ENCODE measurements at regions not wholly inside any gene's neighbourhood (a gene's known extent, or its start where the extent isn't known, plus 50 kb on each side); places are given as distances from the start of the nearest gene placed in this dataset.
"Not testable (repeated sequence)": the region's sequence is repeated elsewhere in the genome, so short reads cannot be mapped to it uniquely, and the experiment has no call there.

DNA sequence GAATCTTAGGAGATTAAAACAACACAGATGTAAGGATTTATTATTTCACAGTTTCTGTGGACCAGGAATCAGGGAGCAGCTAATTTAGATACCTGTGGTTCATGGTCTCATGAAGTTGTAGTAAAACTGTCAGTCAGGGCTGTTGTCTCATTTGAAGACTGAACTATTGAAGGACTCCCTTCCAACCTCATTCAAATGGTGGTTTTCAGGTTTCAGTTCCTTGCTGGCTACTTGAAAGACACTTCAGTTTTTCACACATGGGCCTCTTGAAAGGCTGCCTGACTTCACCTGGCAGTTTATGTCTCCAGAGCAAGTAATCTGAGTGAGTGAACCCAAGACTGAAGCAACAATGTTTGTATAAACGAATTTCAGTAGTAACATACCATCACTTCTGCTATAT, 915.9 kb downstream of the PLA2G4A start:
- no peak for DNase-seq

DNA sequence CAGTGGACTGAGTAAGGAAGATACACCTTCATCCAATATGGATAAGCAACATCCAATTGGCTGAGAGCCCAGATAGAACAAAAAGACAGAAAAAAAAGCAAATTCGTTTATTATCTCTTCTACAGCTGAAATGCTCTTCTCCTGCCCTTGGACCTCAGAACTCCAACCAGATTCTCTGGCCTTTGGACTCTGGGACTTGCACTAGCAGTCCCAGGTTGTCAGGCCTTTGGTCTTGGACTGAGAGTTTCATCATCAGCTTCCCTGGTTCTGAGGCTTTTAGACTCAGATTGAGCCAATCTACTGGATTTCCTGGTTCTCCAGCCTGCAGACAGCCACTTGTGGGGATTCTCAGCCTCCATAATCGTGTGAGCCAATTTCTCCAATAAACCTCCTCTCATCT, 926.8 kb downstream of the PLA2G4A start:
- DNase-seq: no peak

DNA sequence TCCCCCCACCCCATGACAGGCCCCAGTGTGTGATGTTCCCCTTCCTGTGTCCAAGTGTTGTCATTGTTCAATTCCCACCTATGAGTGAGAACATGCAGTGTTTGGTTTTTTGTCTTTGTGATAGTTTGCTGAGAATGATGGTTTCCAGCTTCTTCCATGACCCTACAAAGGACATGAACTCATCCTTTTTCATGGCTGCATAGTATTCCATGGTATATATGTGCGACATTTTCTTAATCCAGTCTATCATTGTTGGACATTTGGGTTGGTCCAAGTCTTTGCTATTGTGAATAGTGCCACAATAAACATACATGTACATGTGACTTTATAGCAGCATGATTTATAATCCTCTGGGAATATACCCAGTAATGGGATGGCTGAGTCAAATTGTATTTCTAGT, 927.9 kb downstream of the PLA2G4A start:
- not testable (repeated sequence) for DNase-seq

DNA sequence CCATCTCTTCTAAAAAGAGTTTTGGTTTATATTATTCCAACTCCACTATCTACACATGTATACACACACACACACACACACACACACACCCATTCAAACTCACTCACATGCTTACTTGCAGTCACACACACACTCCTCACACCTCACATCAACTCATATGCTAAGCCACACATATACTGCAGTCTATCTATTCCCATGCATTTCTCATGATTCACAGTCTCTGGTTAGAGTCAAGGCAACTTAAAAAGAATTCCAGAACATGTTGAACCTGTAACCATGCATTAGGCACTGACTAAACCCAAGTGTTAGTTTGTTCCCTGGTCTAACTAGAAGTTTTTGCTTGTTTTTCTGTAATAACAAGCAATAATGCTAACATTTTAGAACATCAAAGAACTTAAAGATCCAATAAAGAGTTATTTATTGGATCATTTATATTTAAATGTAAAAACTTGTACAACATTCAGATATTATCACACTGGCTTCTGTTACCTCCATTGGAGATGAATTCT, 931.1 kb downstream of the PLA2G4A start:
- no peak for DNase-seq

DNA sequence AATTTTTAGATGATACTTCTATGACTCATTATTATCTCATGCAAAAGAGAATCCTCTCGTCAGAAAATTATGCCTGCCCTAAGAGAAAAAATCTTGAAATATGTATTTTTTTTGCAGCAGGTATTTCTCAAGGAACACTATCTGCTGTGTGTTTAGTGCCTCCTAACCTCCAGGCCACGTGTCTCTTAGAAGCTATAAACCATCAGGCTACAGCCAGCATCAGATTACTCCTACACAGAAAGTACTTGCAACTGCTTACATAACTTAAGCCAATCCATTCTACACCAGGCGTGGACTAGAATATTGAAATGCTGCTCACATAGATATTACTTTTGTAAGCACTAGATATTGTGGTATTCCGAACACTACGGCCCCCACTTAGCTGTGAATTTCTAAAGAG, 933.4 kb downstream of the PLA2G4A start:
- no peak for DNase-seq

DNA sequence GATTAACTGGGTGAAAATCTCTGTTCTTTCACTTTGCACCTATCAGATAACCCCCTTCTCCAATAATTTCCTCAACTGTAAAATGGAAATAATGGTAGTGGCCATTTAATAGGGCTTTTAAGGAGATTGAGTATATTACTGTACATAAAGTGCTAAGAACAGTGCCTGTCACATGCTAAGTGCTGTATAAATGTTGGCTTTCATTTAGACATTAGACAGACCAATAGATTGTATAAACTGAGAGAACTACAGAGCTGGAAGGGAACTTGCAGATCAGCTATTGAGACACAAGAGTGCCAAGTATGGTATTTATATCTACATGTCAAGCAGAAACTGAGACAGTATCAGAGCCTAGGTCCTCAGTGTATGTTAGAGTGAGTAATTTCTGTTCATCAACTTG, 934.7 kb downstream of the PLA2G4A start:
- DNase-seq: no peak

DNA sequence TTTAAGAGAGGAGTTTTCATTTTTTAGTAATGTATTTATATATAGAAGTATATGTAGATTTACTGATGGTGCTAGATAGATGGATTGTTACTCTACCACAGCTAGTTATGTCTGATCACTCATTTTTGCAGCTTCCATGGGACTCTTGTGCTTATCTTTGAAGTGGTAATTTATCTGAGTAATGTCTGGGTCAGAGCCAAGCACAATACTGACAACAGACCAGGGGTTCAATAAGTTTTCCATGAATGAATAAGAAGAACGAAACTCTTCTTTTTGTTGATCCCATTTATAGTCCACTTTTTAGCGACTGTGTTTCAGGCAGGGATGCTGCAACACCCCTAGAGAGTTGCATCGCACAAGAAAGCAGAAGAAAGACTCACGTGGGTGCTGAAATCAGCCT, 935.2 kb downstream of the PLA2G4A start:
- DNase-seq: no peak

DNA sequence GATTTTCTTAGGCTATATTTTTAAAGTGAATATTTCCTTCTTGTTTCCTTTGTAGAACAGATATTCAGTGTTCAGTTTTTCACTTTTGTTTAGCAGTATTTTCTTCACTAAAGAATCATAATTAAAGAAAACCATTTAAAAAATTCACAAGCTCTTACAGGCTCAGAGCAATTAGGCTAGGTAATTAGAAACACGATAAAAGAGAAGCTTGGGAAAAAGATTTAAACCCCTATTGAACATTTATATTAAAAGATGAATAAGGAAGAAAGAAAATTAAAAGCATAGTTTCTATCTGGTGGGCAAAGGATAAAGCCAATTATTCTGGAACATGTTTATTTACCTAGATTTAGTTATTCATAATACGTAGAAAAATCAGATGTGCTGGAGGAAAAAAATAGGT, 942.6 kb downstream of the PLA2G4A start:
- DNase-seq: no peak

DNA sequence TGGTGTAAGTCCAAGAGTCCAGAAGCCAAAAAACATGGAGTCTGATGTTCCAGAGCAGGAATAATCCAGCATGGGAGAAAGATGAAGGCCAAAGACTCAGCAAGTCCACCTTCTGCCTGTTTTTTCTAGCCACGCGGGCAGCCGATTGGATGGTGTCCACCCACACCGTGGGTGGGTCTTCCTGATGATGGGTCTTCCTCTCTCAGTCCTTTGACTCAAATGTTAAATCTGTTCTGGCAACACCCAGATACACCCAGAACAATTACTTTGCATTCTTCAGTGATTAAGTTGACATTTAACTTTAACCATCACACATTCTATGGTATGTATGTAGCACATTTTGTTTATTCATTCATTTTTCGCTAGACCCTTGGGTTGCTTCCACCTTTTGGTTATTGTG, 944.4 kb downstream of the PLA2G4A start:
- DNase-seq: no peak

DNA sequence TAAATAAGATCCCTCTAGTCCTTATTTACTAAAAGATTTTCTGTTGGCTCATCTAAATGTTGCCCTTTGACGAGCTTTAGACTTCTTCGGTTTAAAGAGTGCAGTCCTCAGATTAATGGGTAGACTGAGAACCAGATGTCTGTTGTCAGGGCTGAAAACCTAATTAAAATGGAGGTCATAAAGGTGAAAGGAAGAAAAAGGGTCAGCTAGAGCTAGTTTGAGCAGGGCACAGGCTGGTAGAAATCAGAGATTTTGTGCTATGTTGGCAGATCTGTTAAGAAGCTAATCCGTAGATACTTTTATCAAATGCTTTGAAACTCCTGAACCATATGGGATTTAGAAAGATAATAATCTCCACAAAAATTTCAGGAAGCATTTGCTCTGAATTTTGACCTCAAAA, 959.0 kb downstream of the PLA2G4A start:
- no peak for DNase-seq

DNA sequence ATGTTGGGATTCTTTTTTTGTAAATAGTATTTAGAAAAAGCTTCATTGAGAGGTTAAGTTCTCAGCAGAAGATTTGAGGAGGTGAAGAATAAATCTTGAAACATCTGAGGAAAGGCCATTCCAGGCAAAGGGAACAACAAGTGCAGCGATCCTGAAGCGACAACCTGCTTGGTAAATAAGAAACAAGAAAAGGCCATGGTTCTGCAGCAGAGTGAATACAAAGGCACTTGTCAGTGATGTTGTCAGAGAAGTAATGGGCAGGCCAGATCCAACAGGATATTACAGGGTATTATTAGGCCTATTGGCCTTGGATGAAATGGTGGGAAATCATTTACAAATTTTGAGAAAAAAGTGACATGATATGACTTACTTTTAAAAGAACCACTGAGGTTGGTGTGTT, 960.0 kb downstream of the PLA2G4A start:
- DNase-seq: no peak

DNA sequence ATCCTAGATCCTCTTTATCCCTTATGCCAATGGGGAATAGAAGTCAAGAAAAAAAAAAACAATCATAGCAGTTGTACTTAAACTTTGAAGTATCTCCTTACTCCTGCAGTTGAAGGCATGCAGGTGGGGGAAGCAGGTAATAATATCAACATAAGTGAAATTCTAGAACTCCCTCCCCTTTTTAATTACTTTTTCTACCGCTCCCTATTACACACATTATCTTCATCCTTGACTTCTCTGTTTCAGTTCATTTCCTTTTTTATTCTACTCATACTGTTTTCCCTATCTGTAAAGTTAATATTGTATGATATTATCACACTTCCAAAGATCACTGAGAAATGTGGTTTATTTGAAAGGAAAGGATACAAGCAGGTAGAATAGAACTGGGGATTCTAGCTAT, 962.0 kb downstream of the PLA2G4A start:
- DNase-seq: no peak

DNA sequence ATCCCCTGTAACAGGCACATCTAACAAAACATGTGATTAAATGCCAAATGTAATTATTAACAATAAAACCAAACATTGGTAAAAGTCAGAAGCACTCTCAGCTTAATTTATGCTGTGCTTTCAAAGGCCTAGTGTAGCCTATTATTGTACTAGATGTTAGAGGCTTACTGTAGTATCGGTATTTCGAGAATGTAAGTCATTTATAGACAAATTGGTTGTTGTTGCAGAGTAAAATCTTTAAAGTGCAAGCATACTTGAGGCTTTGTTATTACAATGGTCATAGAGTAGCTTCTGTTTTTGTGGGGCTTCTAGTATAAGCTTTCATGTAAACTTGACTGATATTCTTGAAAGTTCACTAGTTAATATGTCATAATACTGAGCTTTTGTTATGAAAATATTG, 965.8 kb downstream of the PLA2G4A start:
- DNase-seq: no peak

DNA sequence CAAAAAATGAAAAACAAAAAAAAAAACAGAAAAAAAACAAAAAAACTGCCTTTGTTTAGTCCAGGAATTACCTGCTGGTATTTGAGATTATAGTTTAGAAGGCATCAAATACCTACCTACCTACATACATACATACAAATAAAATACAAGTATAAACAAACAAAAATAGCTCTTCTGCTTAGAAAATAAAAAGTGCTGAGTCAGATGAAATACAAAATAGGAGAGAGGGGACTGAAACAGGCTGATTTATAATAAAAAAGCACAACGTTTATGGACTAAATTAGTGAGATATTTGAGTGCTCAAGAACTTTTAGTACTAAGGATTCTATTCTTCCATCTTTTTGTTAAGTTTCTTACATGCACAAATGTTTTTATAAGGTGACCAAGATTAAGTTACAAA, 980.8 kb downstream of the PLA2G4A start:
- no peak for DNase-seq

DNA sequence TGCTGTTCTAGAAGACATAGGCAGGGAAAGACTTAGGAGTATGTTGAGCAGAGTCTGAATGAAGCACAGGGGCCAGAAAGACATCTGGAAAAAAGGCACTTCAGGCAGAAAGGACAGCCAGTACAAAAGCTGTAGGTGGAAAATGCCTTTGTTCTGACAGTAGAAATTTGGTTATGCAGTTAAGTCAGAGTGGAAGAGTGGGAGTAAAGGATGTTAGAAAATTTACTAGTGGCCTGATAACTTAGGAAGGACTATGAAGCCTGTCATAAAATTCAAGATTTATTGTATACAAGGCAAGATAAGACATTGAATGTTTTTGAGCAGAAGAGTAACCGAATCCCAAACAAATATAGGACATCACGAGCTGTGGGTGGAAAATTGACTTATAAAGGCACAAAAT, 987.9 kb downstream of the PLA2G4A start:
- no peak for DNase-seq

DNA sequence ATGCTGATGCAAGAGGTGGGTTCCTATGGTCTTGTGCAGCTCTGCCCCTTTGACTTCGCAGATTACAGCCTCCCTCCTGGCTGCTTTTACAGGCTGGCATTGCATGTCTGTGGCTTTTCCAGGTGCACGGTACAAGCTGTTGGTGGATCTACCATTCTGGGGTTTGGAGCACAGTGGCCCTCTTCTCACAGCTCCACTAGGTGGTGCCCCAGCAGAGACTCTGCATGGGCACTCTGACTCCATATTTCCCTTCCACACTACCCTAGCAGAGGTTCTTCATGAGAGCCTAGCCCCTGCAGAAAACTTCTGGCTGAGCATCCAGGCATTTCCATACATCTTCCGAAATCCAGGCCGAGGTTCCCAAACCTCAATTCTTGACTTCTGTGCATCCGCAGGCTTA, 989.0 kb downstream of the PLA2G4A start:
- DNase-seq: no peak

DNA sequence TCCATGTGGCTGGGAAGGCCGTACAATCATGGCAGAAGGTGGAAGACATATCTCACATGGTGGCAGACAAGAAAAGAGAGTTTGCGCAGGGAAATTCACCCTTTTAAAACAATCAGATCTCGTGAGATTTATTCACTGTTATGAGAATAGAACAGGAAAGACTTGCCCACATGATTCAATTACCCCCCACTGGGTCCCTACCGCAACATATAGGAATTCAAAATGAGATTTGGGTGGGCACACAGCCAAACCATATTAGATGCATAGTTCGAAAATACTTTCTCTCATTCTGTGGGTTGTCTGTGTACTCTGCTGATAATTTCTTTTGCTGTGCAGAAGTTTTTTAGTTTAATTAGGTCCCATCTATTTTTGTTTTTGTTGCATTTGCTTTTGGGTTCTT, 990.3 kb downstream of the PLA2G4A start:
- no peak for DNase-seq

DNA sequence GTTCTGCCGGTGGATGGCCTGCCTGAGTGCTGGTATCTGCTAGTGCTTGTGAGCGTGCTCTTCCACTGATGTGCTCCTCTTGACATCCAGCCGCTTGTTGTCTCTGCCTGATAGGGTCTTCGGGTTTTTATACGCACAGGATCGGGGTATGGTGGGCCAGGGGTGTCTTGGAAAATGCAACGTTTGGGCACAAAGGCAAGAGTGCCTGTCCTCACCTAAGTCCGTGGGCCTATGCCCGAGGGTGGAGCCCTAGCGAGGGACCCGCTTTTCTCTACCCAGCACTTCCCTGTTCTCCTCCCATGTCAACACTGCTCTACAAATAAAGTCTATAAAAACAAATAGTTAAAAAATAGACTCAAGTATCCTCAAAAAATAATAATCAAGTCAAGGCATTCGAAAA, 1007.8 kb downstream of the PLA2G4A start:
- no peak for DNase-seq

DNA sequence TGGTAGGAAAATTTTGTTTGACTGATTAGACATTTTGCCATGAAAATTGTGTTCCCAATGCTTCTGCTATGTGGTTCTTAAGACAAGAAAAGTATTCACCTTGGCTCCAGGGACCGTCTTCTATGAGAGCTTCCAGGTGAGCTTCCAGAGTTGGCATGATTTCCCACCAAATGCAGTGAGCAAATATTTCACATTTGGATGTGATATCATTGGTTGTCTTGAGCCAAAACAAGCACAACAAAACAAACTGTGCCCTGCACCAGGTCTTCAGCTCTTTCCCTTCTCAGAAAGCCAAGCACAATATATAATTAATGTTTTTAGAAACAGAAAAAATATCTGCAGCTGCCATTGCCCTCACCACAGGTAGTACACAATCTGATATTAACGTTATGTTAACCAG, 1009.0 kb downstream of the PLA2G4A start:
- peak; percentile 90 for DNase-seq

DNA sequence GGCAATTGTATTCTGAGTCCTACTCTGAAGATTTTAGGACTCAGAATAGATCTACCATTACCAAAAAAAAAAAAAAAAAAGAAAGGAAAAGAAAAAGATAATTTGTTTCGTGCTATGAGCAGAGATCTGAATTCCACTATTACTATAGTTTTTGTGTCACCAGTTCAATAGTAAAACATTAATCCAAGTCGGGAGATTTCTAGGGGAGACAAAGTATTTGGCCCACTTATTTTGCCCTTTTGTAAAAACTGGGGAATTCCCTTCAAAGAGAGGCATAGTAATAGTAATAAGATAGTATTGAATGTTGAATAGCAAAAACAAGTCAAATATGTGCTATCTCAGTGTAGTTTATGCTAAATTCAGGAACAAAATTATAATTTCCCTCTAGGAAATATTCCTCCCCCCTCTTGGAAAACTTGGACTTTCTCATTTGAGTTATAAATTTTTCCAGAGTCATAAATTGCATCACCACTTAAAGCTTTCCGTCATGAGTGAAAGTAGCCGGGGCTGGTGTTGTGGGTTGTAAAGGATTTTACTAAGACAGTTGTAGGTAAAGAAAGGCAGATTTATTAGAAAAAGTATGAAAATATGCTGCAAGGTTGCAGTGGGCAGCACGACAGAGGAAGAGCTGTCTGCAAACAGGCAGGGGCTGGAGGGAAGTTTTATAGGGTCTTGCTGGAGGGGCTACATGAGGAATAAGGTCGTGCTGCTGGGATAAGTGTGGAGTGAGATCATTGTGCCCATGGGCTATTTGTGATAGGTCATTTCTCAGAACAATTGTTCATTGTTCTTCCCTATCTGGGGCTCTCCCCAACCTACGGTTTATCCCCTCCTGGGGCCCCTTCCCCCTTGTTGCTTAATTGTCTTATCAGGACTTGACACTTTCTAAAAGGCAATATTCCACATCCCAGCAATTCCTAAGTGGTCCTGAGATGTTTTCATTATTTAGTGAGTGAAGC, 1009.9 kb downstream of the PLA2G4A start:
- DNase-seq: no peak

DNA sequence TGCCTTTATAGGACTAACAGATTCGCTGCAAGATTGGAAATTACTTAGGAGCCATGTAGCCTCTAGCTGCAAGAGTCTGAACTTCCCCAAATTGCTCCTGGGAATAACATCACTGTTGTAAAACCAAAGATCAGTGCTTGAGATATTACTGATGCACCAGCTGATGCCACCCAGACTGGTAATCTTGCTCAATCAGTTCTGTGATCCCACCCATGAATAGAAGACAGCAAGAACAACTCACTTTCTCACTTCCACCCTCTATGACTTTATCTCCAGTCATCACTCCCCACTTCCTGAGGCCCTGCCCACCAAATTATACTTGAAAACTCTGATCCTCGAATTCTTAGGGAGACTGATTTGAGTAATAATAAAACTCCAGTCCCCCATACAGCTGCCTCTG, 1011.1 kb downstream of the PLA2G4A start:
- no peak for DNase-seq

DNA sequence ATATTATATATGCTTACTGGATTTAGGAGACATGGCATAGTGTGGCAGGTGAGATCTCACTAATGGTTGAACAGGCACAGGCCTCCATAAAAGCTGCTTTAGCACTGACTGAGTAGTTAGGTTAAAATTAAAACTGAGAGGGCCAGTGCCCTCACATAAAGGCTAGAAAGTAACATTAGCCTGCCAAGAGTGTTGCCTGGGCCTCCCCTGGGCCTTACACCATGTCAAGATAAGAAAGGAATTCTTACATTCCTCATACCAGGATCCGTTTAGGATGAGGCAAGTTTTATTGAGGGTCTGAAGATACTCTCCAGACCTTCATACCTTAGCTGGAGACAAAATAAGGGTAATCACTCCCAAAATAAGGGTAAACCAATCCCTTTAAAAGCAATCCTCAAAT, 1011.8 kb downstream of the PLA2G4A start:
- DNase-seq: no peak

DNA sequence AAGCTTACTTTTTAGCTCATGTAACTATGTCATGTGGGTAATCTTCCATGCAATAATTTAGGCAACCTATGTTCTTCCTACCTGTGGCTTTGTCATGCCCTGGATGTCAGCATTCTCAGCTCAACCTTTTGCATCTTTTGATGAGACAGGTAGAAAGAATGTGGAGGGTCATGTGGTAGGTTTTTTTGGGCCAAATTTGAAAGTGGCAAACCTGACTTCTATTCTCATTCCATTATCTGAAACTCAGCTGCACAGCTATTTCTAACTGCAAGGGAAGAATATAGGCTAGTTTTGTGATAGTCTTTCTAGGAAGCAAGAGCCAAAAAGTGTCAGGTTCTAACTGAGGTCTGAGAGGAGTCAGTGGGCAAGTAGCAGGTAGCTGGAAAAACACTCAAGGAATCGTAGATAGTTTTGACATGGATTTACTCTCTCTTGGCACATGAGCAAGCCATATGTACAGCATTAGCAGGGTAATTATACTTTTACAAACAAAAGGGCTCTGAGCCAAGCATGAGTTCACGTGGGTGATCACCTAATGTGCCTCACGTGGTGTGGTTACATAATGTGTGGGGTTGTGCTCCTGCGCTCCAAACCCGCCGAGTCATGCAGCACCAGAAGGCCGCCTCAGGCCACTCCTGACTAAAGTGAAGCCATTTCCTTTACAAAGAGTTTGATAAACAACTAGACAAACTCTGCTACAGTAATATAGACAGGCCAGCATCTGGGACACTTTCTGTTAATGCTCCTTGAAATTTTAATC, 1013.8 kb downstream of the PLA2G4A start:
- DNase-seq: peak; percentile 11

DNA sequence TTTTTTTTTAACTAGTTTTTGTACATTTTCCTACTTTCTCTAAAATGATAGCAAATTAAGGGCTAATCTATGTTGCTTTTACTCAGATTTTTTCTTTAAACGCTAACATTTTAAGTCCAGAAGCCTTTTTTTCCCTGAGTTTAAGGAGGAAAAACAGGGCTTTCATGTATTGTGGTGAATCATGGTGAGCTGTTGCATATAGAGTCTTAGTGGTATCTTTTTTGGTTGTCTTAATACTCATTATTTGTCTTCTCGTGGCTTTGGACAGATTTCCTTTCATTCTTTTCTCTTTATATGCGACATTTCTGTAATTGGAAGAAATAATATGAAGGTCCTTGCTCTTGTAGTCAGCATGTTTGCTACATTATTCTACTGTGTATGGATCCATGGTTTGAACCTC, 1015.6 kb downstream of the PLA2G4A start:
- DNase-seq: no peak

Data from COR-L47 (cell line).